RWPE1 (cell line): ENCODE measurements at regions not wholly inside any gene's neighbourhood (a gene's known extent, or its start where the extent isn't known, plus 50 kb on each side); places are given as distances from the start of the nearest gene placed in this dataset.

Source experiments
- CTCF ChIA-PET: fragments of 350-600 bp; sonication (Branson Sonifier 250); formaldehyde crosslinking; extraction: SDS; loops from one replicate; lab custom pipeline; 2021; lab: Yijun Ruan, JAX
- POLR2A ChIA-PET: fragments of 400-600 bp; formaldehyde crosslinking; extraction: SDS; loops from one replicate; lab custom pipeline; 2020; ENCODE audit warnings: antibody characterized with exemption; ENCODE audit not compliant: low non-redundant PET; lab: Yijun Ruan, JAX
- DNase-seq: peaks from one replicate; pipeline ENCODE4 v3.0.0; 2012; ENCODE audit warnings: low spot score
- H3K27ac ChIP-seq: fragments of 450-650 bp; 2 replicates; pipeline ENCODE4 v1.5.1; 2017
- TF ChIP-seq, protein P1 (sequence below): fragments of 450-650 bp; conservative IDR thresholded peaks from 2 replicates; pipeline ENCODE4 v1.5.1; 2017; ENCODE audit warnings: low read depth, mild to moderate bottlenecking

GRCh38 chr15:29448320-29448719 is 178.7 kb upstream of the NSMCE3 start:
- H3K27ac ChIP-seq = no peak overlapping the region
- ChIA-PET CTCF (no interaction called here), POLR2A (no interaction called here)
- TF ChIP-seq, protein P1, sequence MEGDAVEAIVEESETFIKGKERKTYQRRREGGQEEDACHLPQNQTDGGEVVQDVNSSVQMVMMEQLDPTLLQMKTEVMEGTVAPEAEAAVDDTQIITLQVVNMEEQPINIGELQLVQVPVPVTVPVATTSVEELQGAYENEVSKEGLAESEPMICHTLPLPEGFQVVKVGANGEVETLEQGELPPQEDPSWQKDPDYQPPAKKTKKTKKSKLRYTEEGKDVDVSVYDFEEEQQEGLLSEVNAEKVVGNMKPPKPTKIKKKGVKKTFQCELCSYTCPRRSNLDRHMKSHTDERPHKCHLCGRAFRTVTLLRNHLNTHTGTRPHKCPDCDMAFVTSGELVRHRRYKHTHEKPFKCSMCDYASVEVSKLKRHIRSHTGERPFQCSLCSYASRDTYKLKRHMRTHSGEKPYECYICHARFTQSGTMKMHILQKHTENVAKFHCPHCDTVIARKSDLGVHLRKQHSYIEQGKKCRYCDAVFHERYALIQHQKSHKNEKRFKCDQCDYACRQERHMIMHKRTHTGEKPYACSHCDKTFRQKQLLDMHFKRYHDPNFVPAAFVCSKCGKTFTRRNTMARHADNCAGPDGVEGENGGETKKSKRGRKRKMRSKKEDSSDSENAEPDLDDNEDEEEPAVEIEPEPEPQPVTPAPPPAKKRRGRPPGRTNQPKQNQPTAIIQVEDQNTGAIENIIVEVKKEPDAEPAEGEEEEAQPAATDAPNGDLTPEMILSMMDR = no peak
- no peak for DNase-seq

DNA sequence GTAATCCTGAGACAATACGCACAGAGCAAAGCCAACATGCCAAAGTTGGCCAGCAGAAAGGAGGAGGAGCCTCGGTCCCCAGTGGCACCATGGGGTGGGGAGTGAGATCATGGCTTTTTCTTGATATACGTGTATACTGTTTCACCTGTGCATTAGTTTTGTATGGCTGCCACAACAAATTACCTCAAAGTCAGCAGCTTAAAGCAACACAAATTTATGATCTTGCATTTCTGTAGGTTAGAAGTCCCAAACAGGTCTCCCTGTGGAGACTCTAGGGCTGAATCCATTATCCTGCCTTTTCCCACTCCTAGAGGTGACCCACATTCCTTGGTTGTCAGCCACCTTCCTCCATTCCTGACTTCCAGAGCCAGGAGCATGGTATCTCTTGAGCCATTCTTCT is 176.9 kb upstream of the NSMCE3 start:
- TF ChIP-seq, protein P1 = no peak
- POLR2A ChIA-PET = no interaction called here
- CTCF ChIA-PET = no interaction called here
- H3K27ac ChIP-seq = no peak overlapping the region
- DNase-seq = no peak

DNA sequence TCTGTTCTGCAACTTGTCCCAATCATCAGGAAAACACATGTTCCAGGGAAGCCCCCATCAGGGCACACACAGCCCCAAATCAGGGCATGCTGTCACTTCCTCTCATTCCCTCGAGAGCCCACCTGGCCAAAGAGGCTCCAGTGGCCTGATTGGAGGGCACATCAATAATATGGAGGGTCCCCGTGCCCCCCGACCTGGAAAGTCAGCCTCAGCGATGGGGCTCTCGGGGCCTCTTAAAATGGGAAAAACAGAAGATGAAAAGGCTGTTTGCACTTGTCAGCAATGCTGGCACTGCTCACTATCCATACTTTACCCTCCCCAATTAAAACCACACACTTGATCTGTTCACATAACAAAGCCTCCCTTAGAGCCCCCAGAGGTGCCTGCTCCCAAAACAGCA is 172.9 kb upstream of the NSMCE3 start:
- POLR2A ChIA-PET = no interaction called here
- no peak for DNase-seq
- CTCF ChIA-PET = no interaction called here

DNA sequence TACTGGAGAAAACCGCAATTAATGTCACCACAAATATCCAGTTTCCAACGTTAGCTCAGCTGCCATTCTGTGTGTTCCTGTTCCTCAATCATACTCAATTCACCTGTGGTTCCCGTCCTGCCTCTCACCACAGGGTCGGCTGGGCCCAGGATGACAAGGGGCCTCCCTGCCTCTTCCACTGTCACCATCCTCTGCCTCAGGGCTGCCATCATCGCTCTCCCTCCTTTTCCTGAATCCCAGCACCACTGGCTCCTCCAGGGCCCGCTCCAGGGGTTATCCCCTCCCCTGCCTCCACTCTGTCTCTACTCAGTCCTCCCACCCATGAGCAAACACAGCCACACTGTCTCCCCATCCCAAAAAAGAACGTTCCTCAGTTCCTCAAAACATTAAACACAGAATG is 170.9 kb upstream of the NSMCE3 start:
- ChIA-PET POLR2A (no interaction called here), CTCF (no interaction called here)
- TF ChIP-seq, protein P1 = no peak
- no peak overlapping the region for H3K27ac ChIP-seq
- DNase-seq = no peak

More for the DNA sequence above, 172.9 kb upstream of the NSMCE3 start:
- no peak overlapping the region for H3K27ac ChIP-seq
- TF ChIP-seq, protein P1 = no peak

GRCh38 chr15:29438703-29439055 is 169.1 kb upstream of the NSMCE3 start:
- TF ChIP-seq, protein P1 = no peak
- ChIA-PET CTCF (interaction anchor here (0.6 to 1.2 kb wide), 3 partner anchors 12 to 170 kb away, joined by 3 to 4 read pairs (median 3); no protein-coding TSS in a partner anchor), POLR2A (no interaction called here)
- H3K27ac ChIP-seq = no peak overlapping the region
- no peak for DNase-seq

DNA sequence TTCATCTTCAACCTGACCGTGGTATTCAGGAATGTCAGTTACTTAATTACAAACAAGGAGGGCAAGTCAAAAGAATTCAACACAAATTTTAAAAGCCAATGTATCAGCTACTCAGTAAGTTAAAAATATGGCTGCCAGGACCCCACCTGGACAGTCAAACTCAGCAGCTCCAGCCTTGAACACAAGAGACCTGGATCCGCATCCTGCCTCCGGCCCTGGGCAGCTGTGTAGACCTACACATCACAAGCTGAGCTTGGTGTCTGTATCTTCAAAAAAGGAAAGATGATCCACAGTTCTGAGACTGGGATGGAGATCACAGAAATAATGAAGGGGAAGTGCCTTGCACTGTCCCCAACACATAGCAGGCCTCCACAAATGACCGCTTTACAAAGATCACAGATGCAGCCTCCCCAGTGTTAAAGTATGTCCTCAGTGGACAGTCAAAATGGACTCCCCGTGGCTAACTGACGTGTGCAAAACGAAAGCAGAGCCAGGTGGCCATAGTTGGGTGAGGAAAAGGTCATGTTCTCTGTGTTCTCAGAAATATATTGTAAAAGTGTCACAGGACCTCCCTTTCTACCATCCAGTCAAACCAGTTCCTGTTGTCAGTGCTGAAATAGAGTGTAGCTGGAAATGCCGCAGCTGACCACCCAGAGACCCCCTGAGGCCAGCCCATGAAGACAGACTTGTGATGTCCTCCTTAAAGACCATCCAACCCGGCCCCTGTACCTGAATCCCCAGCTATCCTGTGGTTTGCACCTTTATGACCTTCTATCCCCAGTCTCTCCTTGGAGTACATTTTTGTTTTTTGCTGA is 168.5 kb upstream of the NSMCE3 start:
- no peak overlapping the region for H3K27ac ChIP-seq
- no peak for DNase-seq
- TF ChIP-seq, protein P1 = no peak
- ChIA-PET POLR2A (no interaction called here), CTCF (interaction anchor here (0.6 to 1.2 kb wide), 3 partner anchors 13 to 170 kb away, joined by 3 to 4 read pairs (median 3); no protein-coding TSS in a partner anchor)
